ENCODE measurements at regions not wholly inside any gene's neighbourhood (a gene's known extent, or its start where the extent isn't known, plus 50 kb on each side); places are given as distances from the start of the nearest gene placed in this dataset.
"Not testable (repeated sequence)": the region's sequence is repeated elsewhere in the genome, so short reads cannot be mapped to it uniquely, and the experiment has no call there.

DNA sequence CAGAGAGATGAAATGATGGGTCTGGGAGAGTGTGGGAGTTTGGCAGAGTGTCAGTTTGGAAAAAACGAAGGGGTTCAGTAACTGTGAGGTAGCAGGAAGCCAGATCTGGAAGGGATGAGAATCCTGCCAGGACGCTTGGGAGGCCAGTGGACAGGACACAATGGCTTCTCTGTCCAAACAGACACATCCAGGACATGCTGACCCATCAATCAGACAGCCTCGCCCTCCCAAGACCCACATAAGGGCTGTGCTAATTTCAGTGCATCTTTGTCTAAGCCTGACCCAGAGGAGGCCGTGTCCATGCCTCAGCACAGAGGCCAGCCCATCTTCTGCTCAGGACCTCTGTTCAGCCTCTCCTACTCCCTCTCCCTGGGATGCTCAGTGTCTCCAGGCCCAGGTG is 576.5 kb upstream of the B3GAT1 start:
- in situ Hi-C loops (cut with MboI; ENCODE audit: low sequenced_read_pairs, unreplicated experiment): no loop called here
- no peak for DNase-seq (ENCODE audit: low spot score)
- TF ChIP-seq, protein P1, sequence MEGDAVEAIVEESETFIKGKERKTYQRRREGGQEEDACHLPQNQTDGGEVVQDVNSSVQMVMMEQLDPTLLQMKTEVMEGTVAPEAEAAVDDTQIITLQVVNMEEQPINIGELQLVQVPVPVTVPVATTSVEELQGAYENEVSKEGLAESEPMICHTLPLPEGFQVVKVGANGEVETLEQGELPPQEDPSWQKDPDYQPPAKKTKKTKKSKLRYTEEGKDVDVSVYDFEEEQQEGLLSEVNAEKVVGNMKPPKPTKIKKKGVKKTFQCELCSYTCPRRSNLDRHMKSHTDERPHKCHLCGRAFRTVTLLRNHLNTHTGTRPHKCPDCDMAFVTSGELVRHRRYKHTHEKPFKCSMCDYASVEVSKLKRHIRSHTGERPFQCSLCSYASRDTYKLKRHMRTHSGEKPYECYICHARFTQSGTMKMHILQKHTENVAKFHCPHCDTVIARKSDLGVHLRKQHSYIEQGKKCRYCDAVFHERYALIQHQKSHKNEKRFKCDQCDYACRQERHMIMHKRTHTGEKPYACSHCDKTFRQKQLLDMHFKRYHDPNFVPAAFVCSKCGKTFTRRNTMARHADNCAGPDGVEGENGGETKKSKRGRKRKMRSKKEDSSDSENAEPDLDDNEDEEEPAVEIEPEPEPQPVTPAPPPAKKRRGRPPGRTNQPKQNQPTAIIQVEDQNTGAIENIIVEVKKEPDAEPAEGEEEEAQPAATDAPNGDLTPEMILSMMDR (IDR thresholded peaks at IDR 0.05; ENCODE audit: borderline replicate concordance, control extremely low read depth, extremely low read depth, insufficient read depth, missing control alignments): no peak

DNA sequence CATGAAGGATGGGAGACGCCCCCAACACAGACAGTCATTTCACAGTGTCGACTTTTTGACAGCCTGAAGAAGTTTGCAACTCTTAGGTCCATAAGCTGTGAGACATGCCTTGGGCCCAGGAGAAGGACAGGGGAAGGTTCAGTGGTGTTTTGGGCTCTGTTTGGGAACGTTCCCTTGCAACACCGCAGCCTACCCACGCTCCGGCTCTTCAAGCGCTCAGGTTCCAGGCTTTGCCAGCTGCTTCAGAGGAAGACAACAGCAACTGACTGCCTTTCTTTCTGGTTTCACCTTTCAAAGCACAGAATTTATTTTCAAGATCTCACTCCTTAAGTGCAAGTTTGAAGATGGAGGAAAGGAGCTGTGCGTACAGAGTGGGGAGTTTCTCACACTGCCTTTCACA is 575.8 kb upstream of the B3GAT1 start:
- in situ Hi-C loops (cut with MboI; ENCODE audit: low sequenced_read_pairs, unreplicated experiment): no loop called here
- DNase-seq (ENCODE audit: low spot score): no peak
- TF ChIP-seq, protein P1 (IDR thresholded peaks at IDR 0.05; ENCODE audit: borderline replicate concordance, control extremely low read depth, extremely low read depth, insufficient read depth, missing control alignments): no peak

DNA sequence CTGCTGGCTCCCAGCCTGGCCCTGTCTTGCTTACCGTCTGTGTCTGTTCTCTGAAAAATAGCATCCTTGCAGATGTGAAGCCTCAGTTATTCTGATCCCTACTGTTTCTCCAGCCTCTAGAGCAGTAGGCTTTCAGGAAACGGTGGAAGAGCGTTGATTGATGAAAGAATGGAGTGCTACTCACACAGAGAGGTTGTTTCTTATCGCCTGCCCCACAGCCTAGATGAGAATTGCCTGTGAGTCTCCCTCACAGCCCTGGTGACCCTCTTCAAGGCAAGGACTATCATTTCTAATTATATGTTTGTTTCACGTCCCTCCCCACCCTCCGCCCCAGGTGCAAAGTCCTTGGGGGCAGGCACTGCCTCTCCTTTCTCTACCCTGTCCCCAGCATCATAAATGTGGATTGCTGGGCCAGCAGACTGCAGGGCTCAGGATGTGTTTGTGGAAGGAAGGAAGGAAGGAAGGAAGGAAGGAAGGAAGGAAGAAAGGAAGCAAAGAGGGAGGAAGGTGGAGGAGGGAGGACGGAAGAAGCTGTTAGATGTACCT is 575.3 kb upstream of the B3GAT1 start:
- no peak for DNase-seq (ENCODE audit: low spot score)
- in situ Hi-C loops (cut with MboI; ENCODE audit: low sequenced_read_pairs, unreplicated experiment): no loop called here
- TF ChIP-seq, protein P1 (IDR thresholded peaks at IDR 0.05; ENCODE audit: borderline replicate concordance, control extremely low read depth, extremely low read depth, insufficient read depth, missing control alignments): no peak

DNA sequence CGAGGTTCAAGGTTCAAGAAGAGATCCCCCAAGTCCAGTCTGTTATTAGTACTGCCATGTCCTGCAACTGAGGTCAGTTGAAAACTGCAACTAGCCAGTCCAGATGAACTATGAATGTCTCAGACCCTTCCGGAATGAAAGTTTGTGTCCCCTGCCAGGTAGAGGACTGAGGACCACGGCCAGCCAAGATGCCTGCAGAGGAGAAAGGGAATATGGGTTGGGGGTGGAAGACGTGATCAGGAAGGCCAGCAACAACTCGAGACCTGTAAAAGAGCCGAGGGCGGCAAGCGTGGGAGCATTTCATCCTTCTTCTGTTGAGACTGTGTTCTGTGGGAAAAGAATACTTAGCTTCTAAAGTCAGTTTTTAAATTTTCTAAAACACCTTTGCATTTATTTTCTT is 572.4 kb upstream of the B3GAT1 start:
- TF ChIP-seq, protein P1 (IDR thresholded peaks at IDR 0.05; ENCODE audit: borderline replicate concordance, control extremely low read depth, extremely low read depth, insufficient read depth, missing control alignments): no peak
- in situ Hi-C loops (cut with MboI; ENCODE audit: low sequenced_read_pairs, unreplicated experiment): no loop called here
- DNase-seq (ENCODE audit: low spot score): no peak

DNA sequence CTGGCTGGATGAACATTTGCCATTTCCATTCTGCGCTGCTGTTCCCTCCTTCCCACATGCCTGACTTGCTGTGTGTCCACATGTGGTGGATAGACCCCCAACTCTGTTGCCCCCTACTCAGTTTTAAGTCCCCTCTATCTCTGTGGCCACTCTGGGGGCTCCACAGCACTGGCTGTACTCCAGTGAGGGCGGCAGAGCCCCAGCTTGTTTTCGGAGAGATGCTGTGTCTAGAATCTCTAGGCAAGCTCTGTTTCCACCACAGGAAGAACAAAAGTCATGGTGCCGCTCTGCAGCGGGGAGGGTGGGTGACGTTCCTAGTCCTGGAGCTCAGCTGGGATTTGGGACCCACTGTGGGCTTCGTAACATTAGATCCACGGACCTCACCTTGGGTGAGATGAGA is 570.4 kb upstream of the B3GAT1 start:
- DNase-seq (ENCODE audit: low spot score); in situ Hi-C loops (cut with MboI; ENCODE audit: low sequenced_read_pairs, unreplicated experiment): not testable (repeated sequence)

DNA sequence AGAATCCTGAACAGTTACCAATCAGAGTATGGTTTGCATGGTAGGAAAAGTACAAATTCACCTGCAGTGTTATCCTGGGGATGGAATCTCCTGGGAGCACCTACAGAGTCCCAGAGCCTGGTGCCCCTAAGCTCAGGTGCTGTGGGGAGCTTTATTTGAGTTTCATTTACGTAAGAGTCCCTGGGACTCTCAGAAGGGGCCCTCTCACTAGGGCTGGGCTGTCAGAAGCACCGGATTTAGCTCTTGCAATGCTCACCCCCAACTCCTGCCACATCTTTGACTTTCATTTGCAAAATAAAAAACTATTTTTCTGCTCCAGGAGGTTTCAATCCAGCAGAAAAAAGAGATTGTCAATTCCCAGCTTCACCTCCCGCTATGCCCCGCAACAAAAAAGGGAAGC is 569.8 kb upstream of the B3GAT1 start:
- in situ Hi-C loops (cut with MboI; ENCODE audit: low sequenced_read_pairs, unreplicated experiment): no loop called here
- TF ChIP-seq, protein P1 (IDR thresholded peaks at IDR 0.05; ENCODE audit: borderline replicate concordance, control extremely low read depth, extremely low read depth, insufficient read depth, missing control alignments): no peak
- no peak for DNase-seq (ENCODE audit: low spot score)

DNA sequence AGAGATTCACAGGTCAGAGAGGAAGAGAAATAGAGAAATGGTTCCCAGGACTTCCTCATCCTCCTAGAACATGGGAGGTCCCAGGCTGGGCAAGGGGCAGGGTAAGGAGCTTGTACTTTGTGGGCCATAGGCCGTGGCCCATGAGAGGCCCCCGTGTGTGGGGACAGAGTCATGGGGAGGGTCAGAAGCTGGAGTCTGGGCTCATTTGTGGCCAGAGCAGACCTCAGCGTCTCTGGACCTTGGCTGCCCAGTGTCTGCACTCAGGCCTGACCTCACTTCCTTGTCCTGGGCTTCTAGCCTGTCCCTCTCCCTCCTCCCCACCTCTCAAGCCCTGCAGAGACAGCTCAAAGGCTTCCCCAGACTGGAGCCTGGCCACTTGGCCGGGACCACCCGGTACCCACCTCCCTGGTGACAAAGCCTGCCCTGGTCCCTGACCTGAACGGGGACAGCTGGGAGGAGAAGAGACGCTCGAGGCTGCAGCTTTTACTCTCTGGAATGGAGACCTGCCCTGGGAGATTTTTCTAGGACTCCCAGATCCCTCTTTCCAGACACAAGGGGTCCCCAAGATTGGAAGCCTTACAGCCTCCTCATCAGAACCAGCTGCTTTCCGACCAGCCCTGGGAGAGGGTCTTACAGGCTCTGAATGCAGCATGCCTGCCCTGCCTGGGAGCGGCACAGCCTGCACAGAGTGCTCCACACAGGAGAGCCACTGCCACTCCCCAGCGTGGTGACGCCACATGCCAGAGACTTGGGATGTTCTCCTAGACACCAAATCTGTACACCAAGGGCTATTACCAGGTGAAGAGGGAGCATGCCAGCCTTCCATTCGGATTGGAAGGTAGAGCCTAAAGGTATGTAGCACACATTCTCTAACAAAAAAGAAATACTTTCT is 569.0 kb upstream of the B3GAT1 start:
- in situ Hi-C loops (cut with MboI; ENCODE audit: low sequenced_read_pairs, unreplicated experiment): no loop called here
- no peak for DNase-seq (ENCODE audit: low spot score)
- TF ChIP-seq, protein P1 (IDR thresholded peaks at IDR 0.05; ENCODE audit: borderline replicate concordance, control extremely low read depth, extremely low read depth, insufficient read depth, missing control alignments): no peak

DNA sequence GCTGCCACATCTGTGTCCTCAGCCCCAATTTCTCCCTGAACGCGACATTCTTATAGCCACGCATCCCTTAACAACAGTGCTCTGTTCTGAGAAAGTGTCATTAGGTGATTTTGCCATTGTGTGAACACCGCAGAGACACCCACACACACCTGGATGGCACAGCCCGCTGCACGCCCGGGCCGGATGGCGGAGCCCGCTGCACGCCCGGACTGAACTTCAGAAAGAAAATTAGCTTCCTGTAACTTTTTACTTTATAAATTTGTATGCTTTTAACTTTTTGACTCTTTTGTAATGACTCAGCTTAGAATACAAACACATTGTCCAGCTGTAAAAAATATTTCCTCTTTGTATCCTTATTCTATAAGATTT is 567.0 kb upstream of the B3GAT1 start:
- in situ Hi-C loops (cut with MboI; ENCODE audit: low sequenced_read_pairs, unreplicated experiment); DNase-seq (ENCODE audit: low spot score): not testable (repeated sequence)

All from GM13976 (cell line).